ENCODE measurements at regions not wholly inside any gene's neighbourhood (a gene's known extent, or its start where the extent isn't known, plus 50 kb on each side); places are given as distances from the start of the nearest gene placed in this dataset.

DNA sequence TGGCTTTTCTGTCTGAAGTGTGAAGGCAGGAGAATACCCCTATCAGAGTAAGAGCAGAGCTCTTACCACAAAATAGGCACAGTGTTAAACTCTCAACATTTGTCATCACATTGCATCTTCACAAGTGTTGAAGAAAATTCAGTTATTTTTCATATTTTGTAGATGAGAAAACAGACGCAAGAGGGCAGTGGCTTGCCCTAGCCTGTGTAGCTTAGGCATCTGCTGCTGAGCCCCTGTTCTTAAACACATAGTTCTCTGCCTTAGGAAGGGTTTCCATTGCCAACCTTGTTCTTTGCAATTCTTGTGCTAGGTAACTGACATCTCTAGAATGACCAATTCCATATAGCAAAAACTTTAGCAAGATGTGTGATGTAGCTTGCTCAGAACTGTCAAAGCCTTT is 112.7 kb upstream of the RMDN2 start:
- H3K36me3 ChIP-seq: no peaks in the 10 kb centered on the region
- no peak overlapping the region for H3K27ac ChIP-seq
- H3K4me3 ChIP-seq: no peak overlapping the region
- no peak for DNase-seq
- WGBS, 2 donors: 82 to 100% methylated on average over 1 of the region's 1 CpG
- no peak for ATAC-seq (ENCODE audit: low FRiP score in 2 of 2)
- H3K4me1 ChIP-seq: peaks cover 0 to 8% (median 6%) of the 10 kb centered on the region in 4 donors
- no peaks in the 10 kb centered on the region for H3K27me3 ChIP-seq
- TF ChIP-seq EP300 (IDR thresholded peaks at IDR 0.05): no peak
- TF ChIP-seq POLR2AphosphoS5 (IDR thresholded peaks at IDR 0.05): no peak
- TF ChIP-seq, protein P1, sequence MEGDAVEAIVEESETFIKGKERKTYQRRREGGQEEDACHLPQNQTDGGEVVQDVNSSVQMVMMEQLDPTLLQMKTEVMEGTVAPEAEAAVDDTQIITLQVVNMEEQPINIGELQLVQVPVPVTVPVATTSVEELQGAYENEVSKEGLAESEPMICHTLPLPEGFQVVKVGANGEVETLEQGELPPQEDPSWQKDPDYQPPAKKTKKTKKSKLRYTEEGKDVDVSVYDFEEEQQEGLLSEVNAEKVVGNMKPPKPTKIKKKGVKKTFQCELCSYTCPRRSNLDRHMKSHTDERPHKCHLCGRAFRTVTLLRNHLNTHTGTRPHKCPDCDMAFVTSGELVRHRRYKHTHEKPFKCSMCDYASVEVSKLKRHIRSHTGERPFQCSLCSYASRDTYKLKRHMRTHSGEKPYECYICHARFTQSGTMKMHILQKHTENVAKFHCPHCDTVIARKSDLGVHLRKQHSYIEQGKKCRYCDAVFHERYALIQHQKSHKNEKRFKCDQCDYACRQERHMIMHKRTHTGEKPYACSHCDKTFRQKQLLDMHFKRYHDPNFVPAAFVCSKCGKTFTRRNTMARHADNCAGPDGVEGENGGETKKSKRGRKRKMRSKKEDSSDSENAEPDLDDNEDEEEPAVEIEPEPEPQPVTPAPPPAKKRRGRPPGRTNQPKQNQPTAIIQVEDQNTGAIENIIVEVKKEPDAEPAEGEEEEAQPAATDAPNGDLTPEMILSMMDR (IDR thresholded peaks at IDR 0.05): no peak
- TF ChIP-seq POLR2A (IDR thresholded peaks at IDR 0.05): no peak
- H3K9me3 ChIP-seq: no peaks in the 10 kb centered on the region

- Histone ChIP-seq H3K4me3 (no peak overlapping the region), H3K36me3 (no peaks in the 10 kb centered on the region), H3K4me1 (peaks cover 0 to 8% (median 6%) of the 10 kb centered on the region in 4 donors), H3K27ac (no peak overlapping the region), H3K9me3 (no peaks in the 10 kb centered on the region), H3K27me3 (no peaks in the 10 kb centered on the region)
- WGBS, 2 donors: 94 to 97% methylated on average over 10 of the region's 10 CpGs
- ATAC-seq (ENCODE audit: low FRiP score in 2 of 2) (no peak), DNase-seq (no peak)
- TF ChIP-seq POLR2AphosphoS5 (IDR thresholded peaks at IDR 0.05): no peak
- TF ChIP-seq, protein P1 (IDR thresholded peaks at IDR 0.05): no peak
- no peak for TF ChIP-seq EP300 (IDR thresholded peaks at IDR 0.05)
- TF ChIP-seq POLR2A (IDR thresholded peaks at IDR 0.05): no peak
Measured at GRCh38 chr2:37812941-37813730, 112.0 kb upstream of the RMDN2 start.

DNA sequence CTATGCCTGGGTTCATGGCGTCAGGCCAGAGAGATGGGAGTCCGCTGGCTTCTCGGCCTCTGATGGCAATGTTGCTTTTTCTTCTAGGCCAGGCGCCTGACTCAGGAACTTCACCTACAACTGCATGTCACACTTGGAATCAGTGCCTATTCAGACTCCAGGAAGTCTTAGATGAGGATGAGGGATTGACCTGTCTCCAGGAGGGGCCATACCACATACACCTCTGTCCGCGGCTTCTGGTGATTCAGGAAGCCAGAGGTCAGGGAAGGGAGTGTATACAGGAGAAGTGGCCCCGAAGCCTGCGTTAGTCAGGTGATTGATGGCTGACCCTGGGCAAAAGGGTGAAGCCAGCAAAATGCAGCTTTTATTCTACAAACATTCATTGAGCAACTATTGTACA is 109.1 kb upstream of the RMDN2 start:
- Histone ChIP-seq H3K36me3 (no peaks in the 10 kb centered on the region), H3K4me3 (no peak overlapping the region), H3K27me3 (no peaks in the 10 kb centered on the region), H3K9me3 (peaks cover 0 to 3% (median 0%) of the 10 kb centered on the region in 4 donors), H3K27ac (no peak overlapping the region), H3K4me1 (no peaks in the 10 kb centered on the region)
- WGBS, 2 donors: 78 to 82% methylated on average over 8 of the region's 8 CpGs
- TF ChIP-seq, protein P1 (IDR thresholded peaks at IDR 0.05): no peak
- TF ChIP-seq POLR2AphosphoS5 (IDR thresholded peaks at IDR 0.05) (no peak), POLR2A (IDR thresholded peaks at IDR 0.05) (no peak), EP300 (IDR thresholded peaks at IDR 0.05) (no peak)
- DNase-seq: no peak
- ATAC-seq (ENCODE audit: low FRiP score in 2 of 2): no peak

GRCh38 chr2:37816686-37817085 is 108.4 kb upstream of the RMDN2 start:
- Histone ChIP-seq H3K27ac (no peak overlapping the region), H3K4me1 (no peaks in the 10 kb centered on the region), H3K4me3 (no peak overlapping the region), H3K36me3 (no peaks in the 10 kb centered on the region), H3K27me3 (no peaks in the 10 kb centered on the region), H3K9me3 (peaks cover 0 to 3% (median 0%) of the 10 kb centered on the region in 4 donors)
- TF ChIP-seq POLR2AphosphoS5 (IDR thresholded peaks at IDR 0.05) (no peak), EP300 (IDR thresholded peaks at IDR 0.05) (no peak), POLR2A (IDR thresholded peaks at IDR 0.05) (no peak)
- TF ChIP-seq, protein P1 (IDR thresholded peaks at IDR 0.05): no peak
- DNase-seq (no peak), ATAC-seq (ENCODE audit: low FRiP score in 2 of 2) (no peak)
- 72 to 90% methylated on average over 9 to 11 of the region's 11 CpGs for WGBS, 2 donors

DNA sequence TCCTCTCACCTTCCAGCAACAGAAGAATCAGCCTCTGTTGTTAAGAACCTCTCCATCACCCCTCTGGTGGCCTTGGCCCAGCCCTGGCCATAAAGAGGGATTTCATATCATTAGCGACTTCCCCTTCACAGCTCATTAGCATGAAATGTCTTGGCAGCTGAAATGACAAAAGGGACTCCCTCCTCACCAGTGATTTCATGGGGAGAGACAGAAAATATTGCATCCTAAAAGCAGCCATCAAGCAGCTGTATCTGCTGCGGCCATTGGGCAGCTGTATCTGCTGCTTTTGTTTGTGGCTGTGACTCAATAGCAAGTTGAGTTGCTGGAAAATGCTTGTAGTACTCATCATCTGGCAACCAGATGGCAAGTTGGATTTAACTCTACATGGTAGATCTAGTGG is 105.9 kb upstream of the RMDN2 start:
- no peaks in the 10 kb centered on the region for H3K4me1 ChIP-seq

More for the DNA sequence above, 105.9 kb upstream of the RMDN2 start:
- no peaks in the 10 kb centered on the region for H3K27me3 ChIP-seq
- TF ChIP-seq EP300 (IDR thresholded peaks at IDR 0.05) (no peak), POLR2AphosphoS5 (IDR thresholded peaks at IDR 0.05) (no peak), POLR2A (IDR thresholded peaks at IDR 0.05) (no peak)
- TF ChIP-seq, protein P1 (IDR thresholded peaks at IDR 0.05): no peak
- H3K4me3 ChIP-seq: no peak overlapping the region
- DNase-seq (no peak), ATAC-seq (ENCODE audit: low FRiP score in 2 of 2) (no peak)
- H3K9me3 ChIP-seq: peaks cover 0 to 3% (median 0%) of the 10 kb centered on the region in 4 donors
- WGBS, 2 donors: 76 to 81% methylated on average over 2 of the region's 2 CpGs
- H3K36me3 ChIP-seq: no peaks in the 10 kb centered on the region
- no peak overlapping the region for H3K27ac ChIP-seq
